DMS 273 (cell line): ENCODE measurements at regions not wholly inside any gene's neighbourhood (a gene's known extent, or its start where the extent isn't known, plus 50 kb on each side); places are given as distances from the start of the nearest gene placed in this dataset.

ENCODE experiments used
- DNase-seq: peaks from one replicate; lab custom pipeline; 2025; ENCODE audit not compliant: unreplicated experiment; lab: John Stamatoyannopoulos, UW

DNA sequence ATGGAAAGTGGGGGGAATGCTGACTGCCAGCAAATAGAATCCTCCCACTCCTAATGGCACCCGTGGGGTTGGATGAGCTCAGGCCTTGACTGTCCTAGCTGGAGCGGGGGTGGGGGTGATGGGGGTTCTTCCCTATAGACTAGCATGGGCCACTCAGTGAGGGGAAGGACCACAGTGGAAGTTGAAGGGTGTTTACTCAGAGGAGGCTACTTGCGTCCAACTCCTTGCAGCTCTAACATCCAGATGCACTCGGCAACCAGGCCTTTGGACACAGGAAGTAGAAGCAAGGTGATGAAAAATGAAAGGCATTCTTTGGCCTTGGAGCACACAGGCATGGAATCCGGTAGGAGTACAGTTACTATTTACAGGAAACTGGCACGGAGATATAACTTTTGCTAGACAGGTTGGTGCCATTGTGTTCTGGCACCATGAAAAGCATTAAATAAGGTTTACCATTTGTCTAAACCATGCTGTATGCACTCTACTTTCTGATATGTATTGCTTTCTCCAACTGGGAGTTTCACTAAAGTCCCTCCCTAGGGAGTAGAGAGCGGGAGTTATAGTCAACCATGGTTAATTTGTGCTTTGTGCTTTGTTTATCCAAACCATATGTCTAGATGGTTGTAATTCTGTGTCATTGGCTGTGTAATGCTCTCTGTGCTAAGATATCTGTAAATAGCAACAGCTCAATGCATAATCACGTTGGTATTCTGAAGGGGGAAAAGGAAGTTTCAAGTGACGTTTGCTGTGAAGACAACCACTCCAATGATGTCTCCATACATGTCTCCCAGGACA, 125.3 kb downstream of the TSHZ3 start:
- no peak for DNase-seq

DNA sequence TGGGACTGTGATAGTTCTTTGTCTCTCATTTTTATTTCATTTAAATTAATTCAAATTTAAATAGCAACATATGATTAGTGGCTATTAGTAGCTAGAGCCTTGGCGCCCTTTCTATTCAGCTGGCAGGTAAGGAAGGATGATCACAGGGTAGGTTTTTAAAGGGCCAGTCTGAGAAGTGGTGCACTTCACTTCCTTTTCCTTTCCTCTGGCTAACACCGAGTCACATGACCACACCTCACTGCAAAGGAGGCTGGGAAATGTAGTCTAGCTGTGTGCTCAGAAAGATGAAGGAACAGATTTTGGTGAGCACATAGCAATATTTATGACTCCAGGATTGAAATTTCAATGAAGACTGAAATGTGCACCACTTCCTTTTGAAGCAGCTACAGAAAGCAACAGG, 128.7 kb downstream of the TSHZ3 start:
- DNase-seq = peak; percentile 13

DNA sequence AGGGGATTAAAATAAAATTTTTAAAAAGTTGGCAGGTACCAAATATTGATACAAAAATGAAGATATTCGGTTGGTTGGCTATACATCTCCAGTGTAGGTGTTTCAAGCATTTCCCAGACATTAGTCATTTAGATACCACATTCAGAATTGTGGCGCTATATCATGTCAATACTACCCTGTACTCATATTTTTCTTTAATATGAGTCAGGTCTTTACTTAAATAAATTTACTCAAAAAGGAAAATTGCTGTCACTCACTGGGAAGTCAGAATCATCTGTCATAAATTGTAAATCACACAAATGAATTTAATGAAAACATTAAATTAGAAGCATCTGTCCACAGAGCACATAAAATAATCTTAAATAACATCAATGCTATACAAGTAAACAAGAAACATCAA, 134.2 kb downstream of the TSHZ3 start:
- no peak for DNase-seq

DNA sequence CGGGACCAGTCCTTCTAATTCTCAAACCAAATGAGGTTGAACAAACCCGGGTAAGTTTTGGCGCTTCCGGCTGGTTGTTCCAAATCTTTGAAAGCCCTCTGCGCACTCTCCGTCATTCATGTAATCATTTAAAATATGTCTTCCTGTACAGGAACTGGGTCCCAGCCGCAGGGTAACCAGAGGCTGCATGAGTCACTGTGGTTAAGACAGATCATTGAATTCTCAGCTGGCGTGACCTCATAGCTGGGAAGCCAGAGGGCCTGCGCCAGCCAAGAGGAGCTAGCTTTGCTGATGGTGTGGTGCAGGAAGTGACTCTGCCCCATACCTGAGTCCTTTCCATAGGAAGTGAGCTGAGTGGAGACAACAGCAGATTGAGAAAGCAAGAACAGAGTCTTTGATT, 135.2 kb downstream of the TSHZ3 start:
- DNase-seq = no peak

DNA sequence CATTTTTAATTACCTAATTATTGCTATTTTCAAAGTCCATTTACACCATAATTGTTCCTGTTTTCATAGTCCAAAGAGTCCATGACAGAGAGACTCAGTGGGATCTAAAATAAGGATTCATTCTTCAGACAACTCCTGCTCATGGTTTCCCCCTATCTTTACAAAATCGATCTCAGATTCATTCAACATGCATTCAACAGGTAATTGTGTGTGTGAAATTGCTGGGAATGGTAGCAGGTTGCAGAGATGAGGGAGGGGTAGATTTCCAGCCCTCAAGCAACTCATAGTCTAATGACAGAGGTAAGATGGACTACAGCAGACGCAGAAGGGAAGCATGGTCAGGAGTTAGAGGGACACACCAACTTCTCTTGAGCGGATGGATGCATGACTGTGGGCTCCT, 138.1 kb downstream of the TSHZ3 start:
- no peak for DNase-seq

DNA sequence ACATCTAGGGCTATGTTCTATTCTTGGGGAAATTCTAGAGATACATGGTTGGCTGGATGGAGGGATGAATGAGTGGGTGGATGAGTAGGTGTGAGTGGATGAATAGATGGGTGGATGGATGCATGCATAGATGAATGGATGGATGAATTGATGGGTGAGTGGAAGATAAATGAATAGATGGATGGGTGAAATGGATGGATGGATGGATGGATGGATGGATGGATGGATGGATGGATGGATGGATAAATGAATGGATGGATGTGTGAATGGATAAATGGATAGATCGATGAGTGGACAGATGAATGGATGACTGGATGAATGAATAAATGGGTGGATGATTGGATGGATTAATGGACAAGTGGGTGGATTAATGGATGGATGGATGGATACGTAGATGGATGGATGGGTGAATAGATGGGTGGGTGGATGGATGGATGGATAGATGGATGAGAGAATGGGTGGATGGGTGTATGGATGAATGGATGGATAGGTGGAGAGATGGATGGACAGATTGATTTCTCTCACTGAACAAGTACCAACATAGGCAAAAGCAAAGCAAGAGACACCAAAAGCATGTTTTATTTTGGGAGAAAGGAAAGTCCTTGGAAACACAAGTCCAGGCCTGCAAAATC, 143.2 kb downstream of the TSHZ3 start:
- DNase-seq = no peak

DNA sequence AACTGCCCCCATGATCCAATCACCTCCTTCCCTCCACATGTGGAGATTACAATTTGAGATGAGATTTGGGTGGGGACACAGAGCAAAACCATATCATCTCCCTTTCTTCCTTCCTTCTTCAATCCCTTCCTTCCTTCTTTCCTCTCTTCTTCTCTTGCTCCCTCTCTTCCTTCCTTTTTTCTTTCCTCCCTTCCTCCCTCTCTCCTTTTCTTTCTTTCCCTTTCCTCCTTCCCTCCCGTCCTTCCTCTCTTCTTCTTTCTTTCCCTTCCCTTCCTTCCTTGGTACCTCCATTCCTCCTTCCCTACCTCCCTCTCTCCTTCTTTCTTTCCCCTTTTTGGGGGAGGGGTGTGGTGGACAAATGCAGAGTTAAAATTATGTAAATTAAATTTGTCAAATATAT, 145.1 kb downstream of the TSHZ3 start:
- no peak for DNase-seq

DNA sequence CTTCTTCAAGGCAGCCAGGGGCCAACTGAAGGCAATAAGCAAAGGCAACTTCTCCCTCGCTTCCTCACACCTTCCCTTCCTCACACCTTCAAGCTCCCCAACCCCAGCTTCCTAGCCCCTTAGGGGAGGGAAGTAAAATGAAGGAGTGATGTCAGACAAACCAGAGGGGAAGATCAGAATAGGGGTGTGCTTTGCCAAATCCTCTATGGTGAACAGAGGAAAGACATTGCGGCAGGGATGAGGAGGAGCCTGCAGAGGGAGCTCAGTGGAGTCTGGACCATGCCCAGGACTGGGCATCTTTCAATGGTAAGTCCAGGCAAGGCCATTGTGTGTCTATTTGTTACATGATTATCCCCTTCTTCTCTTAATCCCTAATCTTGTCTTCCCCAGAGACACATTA, 164.0 kb downstream of the TSHZ3 start:
- DNase-seq = no peak

DNA sequence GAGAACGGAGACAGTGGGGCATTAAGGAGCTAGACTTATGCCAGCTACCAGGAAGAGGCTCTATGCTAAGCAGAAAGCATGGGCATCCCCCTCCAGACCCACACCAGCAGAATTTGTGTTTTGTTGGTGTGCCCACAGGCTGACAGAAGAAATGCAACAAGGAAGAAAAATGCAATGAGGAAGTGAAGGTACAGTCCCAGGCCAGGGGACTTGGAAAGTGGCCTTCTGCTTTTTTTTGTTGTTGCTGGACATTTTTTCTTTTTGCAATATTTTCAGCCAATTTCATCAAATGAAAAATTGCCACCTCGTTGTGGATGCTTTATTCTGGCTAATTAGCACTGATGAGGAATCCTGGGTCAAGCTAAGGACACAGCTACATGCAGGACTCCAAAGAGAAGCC, 167.7 kb downstream of the TSHZ3 start:
- no peak for DNase-seq

DNA sequence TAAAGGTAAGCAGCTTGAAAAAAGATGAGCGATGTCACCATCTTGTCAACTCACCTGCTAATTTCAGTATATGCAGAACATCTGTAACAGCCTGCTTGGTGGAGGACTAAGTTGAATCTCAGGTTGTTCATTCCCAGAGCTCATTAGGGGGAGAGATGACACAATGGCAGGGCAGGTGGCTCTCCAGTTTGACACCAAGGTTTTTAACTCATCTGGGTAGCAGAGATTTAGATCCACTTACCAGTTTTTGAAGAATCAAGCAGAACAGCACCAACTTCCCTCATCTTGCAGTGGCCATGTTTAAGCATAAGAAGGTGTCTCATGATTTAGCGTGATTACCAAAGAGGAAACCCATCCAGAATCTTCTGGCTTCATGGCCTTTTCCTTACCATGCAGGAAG, 168.3 kb downstream of the TSHZ3 start:
- no peak for DNase-seq

DNA sequence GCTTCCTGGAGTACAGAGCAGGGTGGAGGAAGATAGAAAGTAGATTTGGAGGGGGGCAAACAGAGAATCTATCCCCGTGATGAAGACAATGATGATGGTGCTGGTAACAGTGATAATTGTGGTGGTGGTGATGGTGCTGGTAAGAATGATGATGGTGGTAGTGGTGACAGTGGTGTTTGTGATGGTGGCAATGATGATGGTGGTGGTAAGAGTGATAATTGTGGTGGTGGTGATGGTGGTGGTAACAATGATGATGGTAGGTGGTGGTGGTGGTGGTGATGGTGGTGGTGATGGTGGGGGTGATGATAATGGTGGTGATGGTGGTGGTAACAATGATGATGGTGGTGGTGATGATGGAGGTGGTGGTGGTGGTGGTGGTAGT, 169.8 kb downstream of the TSHZ3 start:
- no peak for DNase-seq

DNA sequence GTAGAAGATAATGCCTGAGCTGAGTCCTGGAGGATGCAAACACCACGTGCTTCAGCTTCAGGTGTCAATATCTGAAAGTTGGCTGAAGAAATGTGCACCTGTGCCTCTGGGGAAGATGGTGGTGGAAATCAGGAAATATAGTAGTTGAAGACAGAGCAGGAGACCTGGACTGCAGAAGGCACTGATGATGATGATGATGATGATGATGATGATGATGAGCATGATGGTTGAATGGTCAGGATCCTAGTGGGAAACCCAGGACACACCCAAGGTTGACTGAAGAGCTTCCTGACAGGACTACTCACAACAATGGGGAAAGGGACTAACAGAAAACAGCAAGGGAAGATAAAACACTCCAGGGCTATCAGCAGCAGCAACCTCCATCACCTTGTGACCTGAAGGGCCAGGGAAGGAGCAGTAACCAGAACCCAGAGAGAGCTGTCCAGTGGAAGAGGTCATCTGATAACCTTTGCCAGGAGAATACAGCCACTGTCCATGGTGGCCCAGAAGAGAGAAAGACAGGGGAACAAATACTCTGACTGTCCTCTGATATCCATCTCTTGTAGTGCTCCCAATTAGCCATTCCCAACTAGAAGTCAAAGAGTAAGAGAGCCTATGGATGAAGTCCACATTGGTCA, 170.3 kb downstream of the TSHZ3 start:
- DNase-seq = no peak

DNA sequence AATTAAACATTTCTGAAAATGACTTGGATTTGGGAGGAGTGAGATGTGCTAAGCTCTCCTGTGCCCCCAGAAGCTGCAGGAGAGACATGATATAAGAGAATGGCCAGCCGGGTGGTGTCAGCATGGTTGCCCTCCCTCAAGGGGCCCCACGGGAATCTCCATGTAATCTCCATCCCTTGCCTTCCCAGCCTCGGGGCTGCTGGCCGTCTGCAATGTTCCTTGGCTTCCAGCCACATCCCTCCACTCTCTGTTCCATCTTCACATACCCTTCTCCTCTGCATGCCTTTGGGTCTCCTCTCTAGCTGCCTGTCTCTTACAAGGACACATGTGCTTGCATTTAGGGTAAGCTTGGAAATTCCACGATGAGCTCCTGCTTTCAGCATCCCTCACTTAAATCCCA, 172.0 kb downstream of the TSHZ3 start:
- DNase-seq = no peak

DNA sequence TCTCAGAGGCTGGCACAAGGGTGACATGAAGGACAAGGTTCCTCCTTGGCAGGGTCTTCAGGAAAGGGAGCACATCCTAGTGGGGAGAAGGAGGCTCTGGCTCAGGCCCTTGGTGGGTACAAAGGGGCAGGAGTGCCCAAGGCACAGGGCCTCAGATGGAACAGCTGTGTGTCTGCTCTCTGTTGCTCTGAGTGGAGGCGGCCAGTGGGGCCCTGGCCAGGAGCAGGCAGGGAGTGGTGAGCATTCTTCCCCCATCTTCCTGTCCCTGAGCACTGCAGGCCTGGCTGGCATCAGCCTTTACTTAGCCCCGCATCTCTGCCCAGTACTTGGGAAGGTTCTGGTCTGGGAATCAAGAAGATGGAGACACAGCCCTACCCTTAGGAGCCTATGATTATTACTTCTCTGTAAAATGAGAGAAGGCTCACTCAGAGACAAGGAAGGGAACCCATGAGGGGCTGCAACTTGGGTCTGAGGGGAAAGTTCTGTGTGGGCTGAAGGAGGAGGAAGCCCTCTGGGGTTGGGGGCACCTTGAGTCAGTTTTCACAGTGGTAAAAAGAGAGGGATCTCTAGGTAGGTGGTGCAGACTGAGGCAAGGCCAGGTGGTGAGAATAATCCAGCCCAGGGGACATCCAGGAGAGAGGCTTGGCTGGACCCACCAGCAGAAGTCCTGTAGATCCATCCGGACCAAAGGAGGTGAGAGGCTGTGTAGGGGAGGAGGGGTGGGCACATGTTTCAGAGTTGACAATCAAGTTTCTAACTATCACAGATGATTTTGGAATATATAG, 173.5 kb downstream of the TSHZ3 start:
- DNase-seq = no peak

DNA sequence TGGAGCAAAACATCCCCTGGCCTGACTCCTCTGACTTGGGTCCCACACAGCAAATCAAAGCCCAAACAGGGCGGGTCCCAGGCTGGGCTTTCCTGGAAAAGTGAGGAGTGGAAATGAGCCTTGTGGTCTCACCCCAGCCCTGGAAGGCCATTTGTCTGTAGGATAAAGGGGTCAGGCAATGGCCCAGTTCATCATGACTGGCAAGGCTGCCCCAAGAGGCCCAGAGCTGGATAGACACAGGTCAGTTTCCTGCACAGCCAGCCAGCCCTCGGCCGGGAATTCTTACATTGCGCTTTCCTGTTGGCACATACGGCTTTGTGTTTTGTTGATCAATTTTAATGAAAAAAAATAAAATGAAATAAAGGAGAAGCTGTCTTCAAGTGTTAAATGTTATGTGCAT, 174.3 kb downstream of the TSHZ3 start:
- DNase-seq = no peak

DNA sequence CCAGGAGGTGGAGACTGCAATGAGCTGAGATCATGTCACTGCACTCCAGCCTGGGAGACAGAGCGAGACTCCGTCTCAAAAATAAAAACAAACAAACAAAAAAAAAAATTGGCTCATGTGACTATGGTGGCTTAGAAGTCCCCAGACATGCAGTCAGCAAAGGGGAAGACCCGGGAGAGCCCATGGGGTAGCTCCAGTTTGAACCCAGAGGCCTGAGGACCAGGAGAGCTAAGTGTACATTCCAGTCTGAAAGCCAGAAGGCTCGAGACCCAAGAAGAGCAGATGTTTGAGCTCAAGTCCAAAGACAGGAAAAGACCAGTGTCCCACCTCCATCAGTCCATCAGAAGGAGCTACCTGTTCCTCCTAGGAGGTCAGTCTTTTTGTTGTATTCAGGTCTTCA, 175.2 kb downstream of the TSHZ3 start:
- no peak for DNase-seq

DNA sequence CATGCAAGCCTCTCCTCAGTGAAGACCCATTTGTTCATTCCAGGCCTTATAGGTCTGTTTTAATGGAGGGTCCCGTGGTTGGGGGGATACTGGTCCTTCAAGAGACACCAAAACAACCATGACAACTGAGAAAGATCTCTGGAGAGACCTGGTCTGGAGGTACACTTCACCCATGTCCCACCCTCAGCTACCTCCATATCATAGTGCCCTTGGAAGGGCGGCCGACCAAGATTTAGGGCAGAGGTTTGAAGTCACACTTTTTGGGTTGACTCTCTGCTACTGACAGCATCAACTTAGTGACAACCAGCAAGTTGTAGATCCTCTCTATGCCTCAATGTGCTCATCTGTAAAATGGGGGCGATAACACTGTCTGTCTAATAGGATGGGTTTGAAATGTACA, 177.3 kb downstream of the TSHZ3 start:
- DNase-seq = no peak

DNA sequence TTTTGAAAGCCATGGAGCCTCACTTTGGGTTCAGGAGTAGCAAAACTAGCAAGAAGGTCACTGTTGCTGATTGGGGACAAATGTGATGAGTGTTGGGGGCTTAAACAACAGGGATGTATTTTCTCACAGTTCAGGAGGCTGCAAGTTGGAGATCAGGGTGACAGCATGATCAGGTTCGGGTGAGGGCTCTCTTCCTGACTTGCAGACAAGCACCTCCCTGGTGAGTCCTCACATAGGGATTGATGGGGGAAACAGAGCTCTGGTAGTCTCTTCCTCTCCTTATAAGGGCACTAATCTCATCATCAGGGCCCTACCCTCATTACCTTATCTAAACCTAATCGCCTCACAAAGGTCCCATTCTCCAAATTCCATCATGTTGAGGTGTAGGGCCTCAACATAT, 179.2 kb downstream of the TSHZ3 start:
- DNase-seq = no peak

DNA sequence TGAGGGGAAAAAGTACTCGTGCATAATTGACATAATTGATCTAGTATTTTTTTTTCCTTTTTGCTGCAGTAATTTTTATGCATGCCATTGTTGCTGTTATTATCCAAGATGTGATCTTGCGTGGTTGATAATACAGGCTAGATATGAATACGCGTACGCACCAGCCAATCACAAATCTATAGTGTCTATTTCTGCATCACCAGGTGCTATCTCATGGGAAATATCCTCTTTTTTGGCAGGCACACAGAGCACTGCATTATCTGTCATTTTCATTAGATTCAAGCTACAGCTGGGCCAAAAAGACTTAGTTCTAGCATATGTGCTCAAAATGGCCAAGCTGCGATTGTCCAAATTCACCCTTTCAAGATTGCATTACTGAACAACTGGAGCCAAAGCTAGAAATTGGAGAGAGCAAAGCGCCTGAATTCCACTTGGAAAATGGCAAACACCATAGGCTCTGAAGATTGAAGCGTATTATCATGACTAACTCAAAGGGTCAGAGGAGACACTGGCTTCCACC, 181.1 kb downstream of the TSHZ3 start:
- DNase-seq = no peak

DNA sequence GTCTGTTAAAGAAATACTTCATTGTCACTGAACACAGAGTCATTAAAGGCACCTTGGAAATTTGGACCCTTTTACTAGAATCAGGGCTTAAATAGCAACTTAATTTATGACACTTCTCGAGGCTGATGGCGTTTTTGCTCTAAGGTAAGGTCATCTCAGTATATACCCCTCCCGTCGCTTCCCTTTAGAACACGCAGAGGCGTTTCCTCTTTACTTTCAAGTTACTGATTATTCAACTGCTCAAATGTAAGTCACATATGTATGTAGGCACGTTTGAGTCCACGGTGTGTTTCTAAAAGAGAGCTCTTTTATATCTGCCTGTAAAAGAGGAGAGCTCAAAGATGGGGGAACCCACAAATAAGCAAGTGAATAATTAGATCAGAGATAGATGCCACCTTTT, 181.5 kb downstream of the TSHZ3 start:
- no peak for DNase-seq

DNA sequence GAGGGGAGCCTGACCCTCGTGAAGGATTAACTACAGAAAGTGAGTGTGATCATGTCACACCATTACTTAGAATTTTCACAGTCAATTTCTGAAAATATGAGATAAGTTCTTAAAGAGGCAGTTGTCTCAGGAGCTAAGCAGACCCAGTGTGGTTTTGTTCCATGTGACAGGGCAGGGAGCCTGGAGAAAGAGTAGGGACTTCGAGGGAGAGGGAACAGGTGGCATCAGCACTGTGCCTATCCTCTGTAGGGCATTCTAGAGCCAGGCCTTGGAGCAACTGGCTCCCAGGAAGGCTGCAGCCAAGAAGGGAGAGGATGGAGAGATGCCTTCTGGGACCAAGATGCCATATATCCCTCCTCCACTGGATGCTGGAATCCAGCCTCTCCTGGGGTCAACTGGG, 183.0 kb downstream of the TSHZ3 start:
- no peak for DNase-seq
